ENCODE measurements at regions not wholly inside any gene's neighbourhood (a gene's known extent, or its start where the extent isn't known, plus 50 kb on each side); places are given as distances from the start of the nearest gene placed in this dataset.

DNA sequence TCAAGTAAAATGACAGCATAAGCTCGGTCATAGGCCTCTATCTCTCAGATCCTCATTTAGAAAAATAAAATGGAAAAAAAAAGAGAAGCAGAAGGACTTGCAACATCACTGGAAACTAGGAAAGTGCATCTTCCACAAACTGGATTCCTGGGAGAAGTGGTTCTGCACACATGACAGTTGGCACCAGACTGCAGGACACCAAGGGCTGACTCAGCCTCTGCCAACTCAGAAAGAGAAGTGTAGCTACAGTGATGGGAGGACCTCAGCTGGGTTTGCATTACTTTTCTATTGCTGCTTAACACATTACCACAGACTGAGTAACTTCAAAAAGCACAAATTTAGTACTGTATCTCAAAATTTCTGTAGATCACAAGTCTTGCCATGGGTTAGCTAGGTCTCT is 409.5 kb upstream of the GCFC2 start:
- Histone ChIP-seq H4K20me1 (ENCODE audit: insufficient read depth, low read length) (no peaks in the 10 kb centered on the region), H3K9ac (ENCODE audit: insufficient read depth, low read depth, low read length) (no peak overlapping the region), H3K9me3 (ENCODE audit: low read length) (no peaks in the 10 kb centered on the region), H3K4me2 (ENCODE audit: low read depth, low read length) (no peak overlapping the region), H3K27me3 (ENCODE audit: control insufficient read depth in 1 of 2, insufficient read depth in 2 of 2, low read length in 2 of 2) (no peaks in the 10 kb centered on the region), H3K27ac (ENCODE audit: extremely low read length, insufficient read depth, low read length) (no peak overlapping the region), H2AFZ (ENCODE audit: low read length) (no peak overlapping the region), H3K36me3 (replicated peaks in 1 of 2; ENCODE audit: control insufficient read depth in 1 of 2, insufficient read depth in 2 of 2, low read length in 2 of 2) (no peaks in the 10 kb centered on the region), H3K79me2 (ENCODE audit: insufficient read depth, low read length) (no peaks in the 10 kb centered on the region), H3K4me1 (ENCODE audit: insufficient read depth, low read length) (no peaks in the 10 kb centered on the region), H3K4me3 (replicated peaks in 1 of 3; ENCODE audit: insufficient read depth in 1 of 3, low read depth in 2 of 3, low read length in 3 of 3) (no peak overlapping the region)
- ChIA-PET POLR2A (no interaction called here), CTCF (ENCODE audit: low intra/inter-chr PET ratio, low total read pairs) (no interaction called here)
- 0% methylated on average over 1 of the region's 1 CpG for WGBS (ENCODE audit: low lambda C conversion rate)
- no TSS peak for BruUV-seq (replicated peaks)
- intact Hi-C loops (cut with micrococcal nuclease; ENCODE audit: unreplicated experiment): no loop called here
- FAIRE-seq: no peak
- in situ Hi-C loops (cut with HindIII; ENCODE audit: extremely low pct_ligation_motif_present, low pct_unique_long_range_greater_than_20kb): no loop called here
- no peak for ATAC-seq
- no peak for TF ChIP-seq ZNF430 (CRISPR knock-in tag; IDR thresholded peaks at IDR 0.05)
- DNase-seq (ENCODE audit: low spot score): no peak

DNA sequence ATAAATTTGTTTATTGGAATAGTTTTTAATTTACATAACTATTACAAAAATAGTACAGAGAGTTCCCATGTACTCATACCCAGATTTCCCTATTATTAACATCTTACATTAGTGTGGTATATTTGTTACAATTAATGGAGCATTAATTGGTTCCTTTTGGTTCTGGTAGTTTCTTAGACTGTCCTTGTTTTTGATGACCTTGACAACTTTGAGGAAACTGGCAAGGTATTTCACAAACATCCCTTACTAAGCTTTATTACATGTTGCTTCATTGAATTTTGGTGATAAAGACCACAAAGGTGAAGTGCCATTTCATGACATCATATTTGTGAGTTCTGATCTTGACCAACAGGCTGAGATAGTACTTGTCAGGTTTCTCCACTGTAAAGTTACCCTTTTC is 379.0 kb upstream of the GCFC2 start:
- DNase-seq (ENCODE audit: low spot score) (no peak), ATAC-seq (no peak), FAIRE-seq (no peak)
- Histone ChIP-seq H3K4me1 (ENCODE audit: insufficient read depth, low read length) (no peaks in the 10 kb centered on the region), H3K4me3 (replicated peaks in 1 of 3; ENCODE audit: insufficient read depth in 1 of 3, low read depth in 2 of 3, low read length in 3 of 3) (no peak overlapping the region), H3K4me2 (ENCODE audit: low read depth, low read length) (no peak overlapping the region), H3K9me3 (ENCODE audit: low read length) (no peaks in the 10 kb centered on the region), H4K20me1 (ENCODE audit: insufficient read depth, low read length) (no peaks in the 10 kb centered on the region), H3K9ac (ENCODE audit: insufficient read depth, low read depth, low read length) (no peak overlapping the region), H3K27me3 (ENCODE audit: control insufficient read depth in 1 of 2, insufficient read depth in 2 of 2, low read length in 2 of 2) (no peaks in the 10 kb centered on the region), H3K27ac (ENCODE audit: extremely low read length, insufficient read depth, low read length) (no peak overlapping the region), H3K79me2 (ENCODE audit: insufficient read depth, low read length) (no peaks in the 10 kb centered on the region), H2AFZ (ENCODE audit: low read length) (no peak overlapping the region), H3K36me3 (replicated peaks in 1 of 2; ENCODE audit: control insufficient read depth in 1 of 2, insufficient read depth in 2 of 2, low read length in 2 of 2) (no peaks in the 10 kb centered on the region)
- ChIA-PET CTCF (ENCODE audit: low intra/inter-chr PET ratio, low total read pairs) (no interaction called here), POLR2A (no interaction called here)
- TF ChIP-seq MAFK (conservative IDR thresholded peaks at IDR 0.05 in 1 of 2, IDR thresholded peaks at IDR 0.05 in 1 of 2; ENCODE audit: low read length in 2 of 2): peak; percentile 54 to 57; a peak in 3 of 4 replicates
- TF ChIP-seq MAFF (IDR thresholded peaks at IDR 0.05; ENCODE audit: low read depth, low read length): 0 out of 2 replicates have a peak, but pooled peaks have one; percentile 44
- peak; percentile 58 for TF ChIP-seq ATF7 (IDR thresholded peaks at IDR 0.05)
- no peak for TF ChIP-seq ATF7 (CRISPR knock-in tag; IDR thresholded peaks at IDR 0.05)
- TF ChIP-seq ZNF772 (CRISPR knock-in tag; IDR thresholded peaks at IDR 0.05): no peak
- TF ChIP-seq, protein P1, sequence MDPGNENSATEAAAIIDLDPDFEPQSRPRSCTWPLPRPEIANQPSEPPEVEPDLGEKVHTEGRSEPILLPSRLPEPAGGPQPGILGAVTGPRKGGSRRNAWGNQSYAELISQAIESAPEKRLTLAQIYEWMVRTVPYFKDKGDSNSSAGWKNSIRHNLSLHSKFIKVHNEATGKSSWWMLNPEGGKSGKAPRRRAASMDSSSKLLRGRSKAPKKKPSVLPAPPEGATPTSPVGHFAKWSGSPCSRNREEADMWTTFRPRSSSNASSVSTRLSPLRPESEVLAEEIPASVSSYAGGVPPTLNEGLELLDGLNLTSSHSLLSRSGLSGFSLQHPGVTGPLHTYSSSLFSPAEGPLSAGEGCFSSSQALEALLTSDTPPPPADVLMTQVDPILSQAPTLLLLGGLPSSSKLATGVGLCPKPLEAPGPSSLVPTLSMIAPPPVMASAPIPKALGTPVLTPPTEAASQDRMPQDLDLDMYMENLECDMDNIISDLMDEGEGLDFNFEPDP (CRISPR knock-in tag; conservative IDR thresholded peaks at IDR 0.05): no peak
- TF ChIP-seq ZNF264 (CRISPR knock-in tag; IDR thresholded peaks at IDR 0.05): no peak
- TF ChIP-seq SNRNP70 (IDR thresholded peaks at IDR 0.05; ENCODE audit: low read depth, low read length): no peak
- no TSS peak for BruUV-seq (replicated peaks)
- in situ Hi-C loops (cut with HindIII; ENCODE audit: extremely low pct_ligation_motif_present, low pct_unique_long_range_greater_than_20kb) (no loop called here), intact Hi-C loops (cut with micrococcal nuclease; ENCODE audit: unreplicated experiment) (no loop called here)
